NCI-H1436 treated with DMSO at 0.1 percent for 48 hours (cell line): ENCODE measurements at regions not wholly inside any gene's neighbourhood (a gene's known extent, or its start where the extent isn't known, plus 50 kb on each side); places are given as distances from the start of the nearest gene placed in this dataset.

Source experiments
- DNase-seq: peaks from one replicate; lab custom pipeline; 2025; lab: John Stamatoyannopoulos, UW

DNA sequence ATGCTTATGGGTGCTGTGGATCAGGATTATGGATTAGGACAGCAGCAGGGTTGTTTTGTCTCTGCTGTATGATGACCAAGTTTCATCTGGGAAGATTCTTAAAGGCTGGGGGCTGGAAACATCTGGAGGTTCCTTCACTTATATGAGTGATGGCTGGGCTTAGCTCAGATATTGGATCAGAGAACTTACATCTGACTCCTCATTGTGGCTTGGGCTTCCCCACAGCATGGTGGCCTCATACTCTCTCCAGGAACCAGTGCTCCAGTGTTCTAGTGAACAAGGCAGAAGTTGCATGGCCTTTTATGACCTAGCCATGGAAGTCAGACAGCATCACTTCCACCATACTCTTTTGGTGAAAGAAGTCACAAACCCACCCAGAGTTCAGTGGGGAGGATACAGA lies 336.1 kb upstream of the TBX3 start:
- no peak for DNase-seq

- DNase-seq = no peak
Measured at GRCh38 chr12:115017346-115017745, 333.4 kb upstream of the TBX3 start.

- DNase-seq = no peak
Measured at GRCh38 chr12:115013236-115013981, 329.4 kb upstream of the TBX3 start.

GRCh38 chr12:115012861-115013235 lies 328.9 kb upstream of the TBX3 start:
- DNase-seq = no peak

DNA sequence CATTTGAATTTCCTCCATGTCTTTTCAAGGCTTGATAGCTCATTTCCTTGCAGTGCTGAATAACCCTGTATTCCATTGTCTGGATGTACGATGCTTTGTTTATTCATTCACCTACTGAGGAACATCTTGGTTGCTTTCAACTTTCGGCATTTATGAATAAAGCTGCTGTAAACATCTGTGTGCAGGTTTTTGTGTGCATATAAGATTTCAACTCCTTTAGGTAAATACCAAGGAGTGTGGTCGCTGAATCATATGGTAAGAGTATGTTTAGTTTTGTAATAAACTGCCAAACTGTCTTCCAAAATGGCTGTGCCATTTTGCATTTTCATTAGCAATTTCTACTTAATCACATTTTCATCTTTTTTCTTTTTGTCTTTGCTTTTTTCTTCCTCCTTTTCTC lies 327.7 kb upstream of the TBX3 start:
- DNase-seq = no peak

DNA sequence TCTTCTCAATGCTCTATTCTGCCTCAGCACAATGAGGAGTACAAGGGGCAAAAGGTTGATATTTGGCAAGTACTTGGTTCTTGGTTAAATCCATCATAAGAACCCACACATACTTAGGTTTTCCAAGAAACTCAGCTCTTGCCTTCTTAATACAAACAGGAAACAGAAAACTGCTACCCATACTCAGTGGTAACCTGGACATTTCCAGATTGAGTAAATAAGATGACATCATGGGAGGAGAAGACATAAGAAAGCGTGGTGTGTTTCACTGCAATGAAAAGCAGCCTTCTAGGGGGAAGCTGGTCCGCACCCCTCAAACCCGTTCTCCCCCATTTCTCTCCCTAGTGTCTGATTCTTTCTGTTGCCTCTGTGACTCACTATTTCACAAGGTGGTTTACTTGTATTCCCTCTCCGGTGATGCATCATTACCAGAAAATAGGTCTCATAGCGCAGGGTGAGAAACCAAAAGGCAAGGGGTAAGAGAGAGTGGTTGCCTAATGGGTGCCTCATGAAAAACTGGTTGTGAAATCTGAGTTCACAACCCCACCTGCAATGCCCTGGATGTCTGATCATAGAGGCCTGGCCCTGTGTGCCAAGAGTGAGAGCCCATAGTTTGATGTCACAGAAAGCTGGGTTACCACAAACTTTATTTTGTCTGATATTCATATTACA lies 326.5 kb upstream of the TBX3 start:
- no peak for DNase-seq

DNA sequence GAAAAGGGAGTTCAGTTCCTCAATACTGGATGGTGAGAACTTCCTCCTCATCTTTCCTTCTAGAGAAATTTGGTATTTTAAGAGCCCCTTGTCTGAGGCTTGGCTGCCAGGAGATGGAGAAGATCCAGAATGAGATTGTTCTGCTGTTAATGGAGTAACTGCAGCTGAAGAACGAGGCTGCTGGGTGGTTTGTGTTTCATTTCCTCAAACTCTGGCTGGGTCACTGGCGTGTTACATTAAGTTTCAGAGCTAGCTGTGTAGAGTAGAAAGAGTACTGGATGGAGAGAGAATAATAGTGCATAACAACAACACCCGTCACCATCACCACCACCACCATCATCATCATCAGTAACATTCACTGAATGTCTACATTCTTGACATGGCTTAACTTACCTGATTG lies 325.0 kb upstream of the TBX3 start:
- no peak for DNase-seq

DNA sequence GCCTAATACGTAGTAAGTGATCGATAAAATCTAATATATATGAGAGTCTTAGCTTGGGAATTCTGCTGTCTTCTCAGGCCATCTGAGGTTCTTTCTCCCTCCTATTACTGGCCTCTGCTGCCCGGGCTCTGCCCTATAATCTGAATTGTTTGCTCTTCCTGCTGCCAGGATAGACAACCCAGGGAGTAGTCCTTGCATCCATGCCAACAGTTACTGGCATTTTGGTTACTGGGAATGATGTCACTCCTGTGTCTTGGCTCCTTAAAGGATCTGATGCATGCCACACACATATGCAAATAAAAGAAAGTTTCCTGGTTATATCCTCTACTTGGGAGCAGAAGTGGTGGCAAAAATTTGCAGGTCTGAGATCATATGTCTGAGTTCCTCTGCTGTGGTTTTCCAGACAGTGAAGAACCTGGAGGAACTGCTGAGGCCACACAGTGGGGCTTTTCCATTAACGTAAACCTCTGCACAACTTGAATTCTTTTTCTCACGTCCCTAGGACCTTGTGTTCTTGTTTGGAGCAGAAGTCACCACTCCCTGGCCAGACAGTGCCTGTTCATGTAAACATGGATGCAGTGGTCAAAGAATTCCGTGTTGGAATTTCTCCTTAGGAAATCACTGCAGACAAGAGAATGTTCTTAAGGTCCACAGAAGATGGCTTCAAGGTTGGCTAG lies 320.6 kb upstream of the TBX3 start:
- DNase-seq = no peak

- no peak for DNase-seq
Measured at GRCh38 chr12:115002434-115002833, 318.5 kb upstream of the TBX3 start.

DNA sequence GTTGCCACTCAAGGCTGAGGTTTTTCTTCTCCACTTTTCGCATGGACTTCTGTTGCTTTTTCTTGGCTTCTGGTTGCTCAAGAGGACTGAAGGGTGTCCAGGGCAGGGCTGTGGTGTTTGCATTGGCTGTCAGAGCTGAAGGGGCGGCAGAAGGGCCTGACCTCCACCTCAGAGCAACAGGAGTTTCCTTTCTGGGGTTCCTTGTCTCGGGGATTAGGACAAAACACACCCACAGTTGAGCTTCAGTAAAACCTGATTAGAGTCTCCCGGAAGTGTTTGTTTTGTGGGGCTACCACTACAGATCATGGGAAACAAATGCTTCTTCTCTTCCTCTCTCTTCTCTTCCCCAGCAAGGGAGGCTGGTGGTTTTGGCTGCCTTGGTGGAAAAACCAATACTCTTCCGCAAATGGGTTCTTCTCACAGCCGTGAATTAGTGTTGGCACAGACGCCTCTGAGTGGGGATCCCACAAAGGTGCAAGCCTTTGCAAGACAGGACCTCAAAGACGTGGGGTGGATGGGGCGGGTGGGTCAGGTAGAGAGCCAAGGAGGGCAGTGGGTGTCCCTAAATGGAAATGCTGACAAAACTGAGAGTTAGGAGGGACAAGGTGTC lies 317.7 kb upstream of the TBX3 start:
- no peak for DNase-seq

- DNase-seq = peak; percentile 38
Measured at GRCh38 chr12:115000038-115000437, 316.1 kb upstream of the TBX3 start.

DNA sequence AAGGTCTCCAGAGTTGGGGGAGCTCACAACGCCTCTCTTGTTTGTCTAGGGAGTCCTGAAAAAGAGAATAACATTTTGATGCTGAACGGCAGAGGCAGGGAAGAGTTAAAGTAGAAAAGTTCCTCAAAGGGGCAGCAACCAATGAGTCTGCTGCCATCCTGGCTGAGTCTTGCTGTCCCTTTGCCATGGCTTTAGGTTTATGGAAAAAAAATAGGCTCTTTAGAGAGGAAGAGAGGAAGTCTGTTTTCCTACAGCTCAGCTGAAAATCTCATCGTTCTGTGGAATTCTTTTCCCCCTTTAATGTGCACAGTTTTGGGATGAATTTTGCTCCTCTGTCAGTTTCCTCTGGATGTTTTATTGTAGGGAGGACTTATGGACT lies 314.8 kb upstream of the TBX3 start:
- DNase-seq = no peak

- no peak for DNase-seq
Measured at GRCh38 chr12:114998118-114998749, 314.3 kb upstream of the TBX3 start.

DNA sequence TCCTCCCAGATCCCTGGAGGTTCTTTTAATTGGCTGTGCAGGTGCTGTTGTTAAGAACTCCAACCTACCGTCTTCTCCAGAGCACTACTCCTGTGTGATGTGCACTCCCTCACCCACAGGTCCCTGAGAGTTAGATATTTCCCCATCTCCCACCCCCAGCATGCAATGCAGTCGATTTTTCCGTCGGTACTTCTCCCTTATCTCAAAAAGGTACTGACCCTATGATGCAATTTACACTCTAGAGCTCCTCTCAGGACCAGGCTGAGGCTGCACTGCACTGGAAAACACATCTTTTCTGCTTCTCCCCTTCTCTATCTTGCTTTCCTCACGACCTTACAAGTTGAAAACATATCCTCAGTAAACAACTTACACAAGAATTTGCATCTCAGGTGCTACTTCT lies 312.4 kb upstream of the TBX3 start:
- no peak for DNase-seq

DNA sequence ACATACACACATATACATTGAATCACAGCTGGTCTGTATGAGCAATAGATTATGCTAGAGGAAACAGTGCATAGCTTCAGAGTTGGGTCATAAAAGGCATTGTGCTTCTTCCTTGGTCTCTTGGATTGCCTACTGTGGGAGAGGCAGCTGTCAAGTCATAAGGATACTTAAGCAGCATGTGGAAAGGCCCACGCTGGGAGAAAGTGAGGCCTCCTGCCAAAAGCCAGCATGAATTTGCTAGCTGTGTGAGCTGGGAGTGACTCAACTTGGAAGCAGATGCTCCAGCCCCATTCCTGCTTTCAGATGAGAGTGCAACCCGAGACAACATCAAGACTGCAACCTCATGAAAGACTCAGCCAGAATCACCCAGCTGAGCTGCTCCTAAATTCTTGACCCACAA lies 311.9 kb upstream of the TBX3 start:
- no peak for DNase-seq

DNA sequence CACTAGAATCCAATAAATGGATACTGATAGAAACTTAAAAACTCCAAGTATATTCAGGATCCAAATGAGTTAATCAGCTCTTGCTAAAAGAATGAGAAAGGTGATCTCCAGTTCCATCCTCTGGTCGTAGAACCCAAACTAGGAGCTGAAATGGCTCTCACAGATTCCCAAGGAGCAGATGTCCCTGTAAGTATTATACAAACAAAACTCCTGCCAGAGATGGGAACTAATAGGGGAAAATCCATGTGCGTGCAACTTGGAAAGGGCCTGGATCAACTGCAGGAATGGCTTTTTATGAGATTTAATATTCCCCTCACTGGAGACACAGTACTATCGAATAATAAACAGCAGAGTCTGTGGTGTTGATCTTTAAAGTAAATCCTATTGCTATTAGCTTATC lies 309.2 kb upstream of the TBX3 start:
- DNase-seq = no peak

DNA sequence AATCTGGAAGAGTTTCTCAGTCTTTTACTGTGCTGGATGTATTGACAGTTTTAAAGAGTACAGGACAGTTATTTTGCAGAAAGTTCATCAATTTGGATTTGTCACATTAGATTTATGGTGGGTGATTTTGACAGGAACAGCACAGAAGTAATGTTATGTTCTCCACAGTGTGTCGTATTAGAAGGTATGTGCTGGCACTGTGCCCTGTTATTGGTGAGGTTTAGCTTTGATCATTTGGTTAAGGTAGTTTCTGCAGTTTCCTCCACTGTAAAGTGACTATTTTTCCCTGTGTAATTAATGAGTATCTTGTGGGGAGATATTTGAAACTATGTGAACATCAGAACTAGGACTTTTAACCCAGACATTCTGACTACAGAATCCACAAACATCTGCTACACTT lies 308.5 kb upstream of the TBX3 start:
- no peak for DNase-seq

- no peak for DNase-seq
Measured at GRCh38 chr12:114990381-114990780, 306.4 kb upstream of the TBX3 start.

DNA sequence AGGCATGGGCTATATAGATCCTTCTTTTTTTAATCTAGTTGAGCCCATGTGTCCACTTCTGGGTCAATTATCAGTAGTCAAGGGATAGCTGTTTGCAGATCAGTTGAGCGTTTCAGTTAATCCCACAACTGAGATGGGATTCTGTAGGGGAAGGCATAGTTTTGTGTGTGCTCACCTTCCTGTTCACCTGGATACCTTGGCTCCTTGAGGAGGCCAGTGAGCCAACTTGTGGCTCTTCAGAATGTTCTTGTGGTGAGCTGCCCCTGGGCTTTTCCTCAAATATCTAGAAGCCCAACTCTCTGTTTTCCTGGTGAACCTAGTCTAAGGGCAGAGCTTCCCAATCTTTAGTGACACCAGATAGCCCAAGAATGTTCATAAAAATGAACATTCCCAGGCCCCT lies 302.9 kb upstream of the TBX3 start:
- DNase-seq = no peak

DNA sequence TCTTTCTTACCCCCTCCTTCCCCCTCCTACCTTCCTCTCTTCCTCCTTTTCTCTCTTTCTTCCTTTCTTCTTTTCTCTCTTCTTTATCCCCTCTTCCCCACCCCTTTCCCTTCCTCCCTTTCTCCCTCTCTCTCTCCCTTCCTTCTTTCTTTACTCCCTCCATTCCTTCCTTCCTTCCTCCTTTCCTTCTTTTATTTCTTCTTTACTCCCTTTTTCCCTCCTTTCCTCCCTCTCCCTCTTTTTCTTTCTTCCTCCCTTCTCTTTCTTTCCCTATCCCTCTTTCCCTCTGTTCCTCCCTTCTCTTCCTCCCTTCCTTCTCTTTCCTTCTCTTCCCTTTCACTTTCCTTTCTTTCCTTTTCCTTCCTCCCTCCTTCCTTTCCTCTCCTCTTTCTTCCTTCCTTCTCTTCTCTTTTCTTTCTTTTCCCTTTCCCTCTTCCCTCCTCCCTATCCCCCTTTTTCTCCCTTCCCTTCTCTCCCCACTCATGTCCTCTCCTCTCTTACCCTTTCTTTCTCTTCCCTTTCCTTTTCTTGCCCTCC lies 302.3 kb upstream of the TBX3 start:
- no peak for DNase-seq

- no peak for DNase-seq
Measured at GRCh38 chr12:114984634-114985061, 300.7 kb upstream of the TBX3 start.

DNA sequence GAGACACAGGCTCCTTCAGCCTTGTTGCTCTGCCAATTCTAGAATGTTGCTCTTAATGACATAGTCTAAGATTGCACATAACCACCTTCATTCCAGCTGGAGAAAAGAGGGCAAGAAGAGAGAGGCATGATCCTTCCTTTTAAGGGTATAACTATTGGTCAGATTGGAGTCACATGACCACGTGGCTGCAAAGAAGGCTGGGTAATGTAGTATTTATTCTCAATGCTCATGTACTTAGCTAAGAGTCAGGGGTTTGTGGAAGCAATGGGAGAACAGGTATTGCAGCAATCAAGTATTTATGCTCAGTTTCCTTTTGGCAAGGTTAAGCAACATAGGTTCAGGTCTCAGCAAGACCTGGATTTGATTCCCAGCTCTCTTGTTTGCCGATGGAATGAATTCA lies 298.8 kb upstream of the TBX3 start:
- no peak for DNase-seq
